GM18507 (cell line): ENCODE measurements at regions not wholly inside any gene's neighbourhood (a gene's known extent, or its start where the extent isn't known, plus 50 kb on each side); places are given as distances from the start of the nearest gene placed in this dataset.
"Not testable (repeated sequence)": the region's sequence is repeated elsewhere in the genome, so short reads cannot be mapped to it uniquely, and the experiment has no call there.

Experiments used
- DNase-seq: peaks from one replicate; pipeline ENCODE4 v3.0.0; 2011; ENCODE audit warnings: low read depth; ENCODE audit not compliant: insufficient read length; ENCODE audit errors: extremely low spot score
- FAIRE-seq: peaks from 2 replicates; lab custom pipeline; 2011; peaks lifted over from hg19 to GRCh38; lab: Jason Lieb, UNC

GRCh38 chr6:12624142-12624837, 92.3 kb upstream of the PHACTR1 start:
- FAIRE-seq = no peak
- no peak for DNase-seq

DNA sequence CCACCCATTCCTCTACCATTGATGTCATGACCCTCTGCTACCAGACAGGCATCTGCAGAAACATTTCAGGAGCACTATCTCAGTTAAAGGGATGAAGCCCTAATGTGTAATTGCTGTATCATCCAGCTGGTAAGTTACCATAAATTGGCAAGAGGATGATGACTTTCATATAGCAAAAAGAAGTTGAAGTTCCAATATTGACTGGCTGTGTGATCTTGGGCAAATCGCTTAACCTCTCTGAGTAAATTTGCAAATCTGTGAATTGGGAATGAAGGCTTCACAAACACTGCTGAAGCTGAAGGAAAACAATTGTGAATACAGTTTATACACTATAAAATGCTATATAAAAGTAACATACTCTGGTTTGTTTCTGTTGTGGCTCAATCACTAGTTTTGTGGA, 89.5 kb upstream of the PHACTR1 start:
- FAIRE-seq = no peak

GRCh38 chr6:12628327-12628726, 88.2 kb upstream of the PHACTR1 start:
- FAIRE-seq (no peak), DNase-seq (no peak)

More for the DNA sequence above, 89.5 kb upstream of the PHACTR1 start:
- no peak for DNase-seq

GRCh38 chr6:12633746-12634145, 82.8 kb upstream of the PHACTR1 start:
- FAIRE-seq = not testable (repeated sequence)

DNA sequence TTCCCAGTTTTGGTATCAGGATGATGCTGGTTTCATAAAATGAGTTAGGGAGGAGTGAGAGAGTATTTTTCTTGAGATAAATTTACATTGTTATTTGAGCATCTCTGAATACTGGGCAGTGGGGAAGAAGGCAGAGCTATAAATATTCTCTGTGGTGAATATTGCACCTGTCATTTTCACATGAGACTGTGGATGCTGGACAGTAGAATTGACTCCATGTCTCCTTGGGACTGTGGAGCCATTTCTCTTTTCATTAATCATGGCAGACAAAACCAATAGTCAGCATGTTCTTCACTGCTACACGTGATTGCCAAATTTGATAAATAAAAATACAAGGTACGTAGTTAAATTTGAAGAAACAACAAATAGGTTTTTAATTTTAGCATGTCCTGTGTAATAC, 81.2 kb upstream of the PHACTR1 start:
- FAIRE-seq = no peak
- no peak for DNase-seq

More at GRCh38 chr6:12633746-12634145, 82.8 kb upstream of the PHACTR1 start:
- not testable (repeated sequence) for DNase-seq

- DNase-seq = no peak
- FAIRE-seq = no peak
Measured at GRCh38 chr6:12635813-12636212, 80.8 kb upstream of the PHACTR1 start.

DNA sequence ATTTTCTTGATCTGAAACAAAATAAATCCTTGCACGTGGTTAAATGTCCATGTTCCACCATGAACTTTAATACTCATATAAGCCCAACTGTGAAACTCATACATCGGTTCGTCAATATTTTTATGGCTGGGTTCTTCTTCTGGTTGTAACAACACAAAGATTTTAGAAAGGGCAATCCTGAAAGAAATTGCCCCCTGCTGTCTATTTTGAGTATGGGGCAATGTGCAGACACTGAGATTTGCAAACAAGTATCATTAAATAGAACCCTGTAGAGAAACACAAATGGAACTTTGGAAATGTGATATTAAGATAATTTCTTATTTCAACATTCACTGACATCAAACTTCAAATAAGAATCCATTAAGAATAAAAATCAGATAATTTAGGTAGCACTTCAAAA, 80.2 kb upstream of the PHACTR1 start:
- no peak for FAIRE-seq
- no peak for DNase-seq

GRCh38 chr6:12637960-12638641, 78.5 kb upstream of the PHACTR1 start:
- DNase-seq (peak; percentile 3), FAIRE-seq (peak; percentile 79)

DNA sequence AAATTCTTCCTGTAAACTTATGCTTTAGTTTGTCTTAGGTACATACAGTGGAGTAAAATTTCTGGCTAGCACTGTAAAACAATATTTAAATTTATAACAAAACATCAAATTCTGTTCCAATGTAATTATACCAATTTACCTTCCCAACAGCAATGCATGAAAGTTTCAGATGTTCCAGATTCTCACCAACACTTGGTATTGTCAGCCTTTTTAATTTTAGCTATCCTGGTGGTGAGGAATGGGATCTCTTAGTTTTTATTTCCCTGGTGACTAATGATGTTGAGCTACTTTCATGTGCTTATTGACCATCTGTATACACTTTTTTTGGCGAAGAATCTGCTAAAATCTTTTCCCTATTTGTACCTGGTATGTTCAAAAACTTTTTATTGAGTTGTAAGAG, 76.1 kb upstream of the PHACTR1 start:
- DNase-seq (no peak), FAIRE-seq (no peak)

- DNase-seq, FAIRE-seq: not testable (repeated sequence)
Measured at GRCh38 chr6:12641785-12642184, 74.8 kb upstream of the PHACTR1 start.

- DNase-seq = no peak
- FAIRE-seq = no peak
Measured at GRCh38 chr6:12645941-12646340, 70.6 kb upstream of the PHACTR1 start.

DNA sequence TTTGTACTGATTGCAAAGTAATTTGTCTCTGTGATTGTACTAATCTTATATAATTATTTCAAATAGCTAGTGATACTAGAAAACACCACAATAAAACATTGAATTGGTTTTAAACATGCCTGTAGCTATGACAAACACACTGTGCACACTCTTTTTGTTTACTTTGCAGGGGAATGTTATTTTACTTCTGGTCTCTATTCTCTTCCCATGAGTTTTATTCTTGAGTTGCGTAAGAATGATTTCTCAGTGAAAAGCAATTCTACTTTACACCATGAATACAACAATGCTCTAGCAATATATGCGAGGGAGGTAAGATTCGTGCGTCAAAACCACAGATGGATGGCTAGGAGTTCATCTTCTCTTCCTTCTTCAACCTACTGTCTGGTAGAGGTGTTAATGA, 68.4 kb upstream of the PHACTR1 start:
- no peak for DNase-seq
- no peak for FAIRE-seq

GRCh38 chr6:12649325-12649724, 67.2 kb upstream of the PHACTR1 start:
- no peak for DNase-seq
- FAIRE-seq = peak; percentile 26

GRCh38 chr6:12653486-12653885, 63.1 kb upstream of the PHACTR1 start:
- FAIRE-seq (no peak), DNase-seq (no peak)

DNA sequence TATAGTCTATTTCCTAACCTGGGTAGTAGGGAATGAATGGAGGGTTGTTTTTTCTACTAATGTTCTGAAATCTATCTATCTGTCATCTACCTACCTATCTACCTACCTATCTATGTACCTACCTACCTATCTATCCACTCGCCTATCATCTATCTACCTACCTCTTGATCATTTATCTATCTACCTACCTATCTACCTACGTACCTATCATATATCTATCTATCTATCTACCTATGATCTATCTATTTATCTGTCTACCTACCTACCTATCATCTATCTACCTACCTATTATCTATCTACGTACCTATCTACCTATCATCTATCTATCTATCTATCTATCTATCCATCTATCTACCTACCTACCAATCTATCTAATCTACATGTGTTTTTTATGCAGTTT, 62.5 kb upstream of the PHACTR1 start:
- FAIRE-seq (no peak), DNase-seq (no peak)

DNA sequence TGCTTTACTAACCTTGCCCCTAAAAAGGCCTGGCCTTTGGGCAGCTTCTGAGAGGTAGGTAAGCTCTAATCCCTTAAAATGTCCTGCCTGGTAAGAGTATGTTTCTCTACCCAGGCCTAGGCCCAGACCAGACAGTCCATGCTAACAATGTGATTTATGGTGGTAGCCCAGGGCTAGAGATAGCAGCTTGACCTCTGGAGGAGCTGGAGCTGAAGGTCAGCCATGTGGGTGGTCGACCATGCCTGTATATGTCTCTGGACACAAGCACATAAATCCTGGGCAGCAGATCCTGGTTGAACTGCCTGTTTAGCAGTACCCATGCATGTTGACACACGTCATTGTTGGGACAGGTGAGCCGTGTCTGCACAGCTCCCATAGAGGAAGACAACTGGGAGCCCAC, 62.1 kb upstream of the PHACTR1 start:
- FAIRE-seq (no peak), DNase-seq (no peak)

DNA sequence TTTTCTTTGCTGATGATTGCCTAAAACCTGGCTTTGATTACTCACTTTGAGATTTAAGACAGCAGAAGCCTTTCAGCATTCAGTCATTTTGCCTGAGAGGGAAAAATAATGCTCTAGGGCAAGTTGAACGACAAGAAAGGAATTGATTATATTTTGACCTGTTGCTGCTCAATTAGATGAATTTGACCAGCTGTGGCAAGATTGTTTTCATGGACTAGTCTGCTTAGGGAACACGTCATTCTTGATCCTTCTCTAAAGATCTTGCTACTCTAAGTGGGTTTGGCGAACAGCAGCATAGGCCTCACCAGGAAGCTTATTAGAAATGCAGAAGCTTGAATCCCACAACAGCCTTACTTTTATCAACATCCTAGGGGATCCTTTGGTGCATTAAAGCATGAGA, 59.7 kb upstream of the PHACTR1 start:
- DNase-seq = no peak
- no peak for FAIRE-seq

DNA sequence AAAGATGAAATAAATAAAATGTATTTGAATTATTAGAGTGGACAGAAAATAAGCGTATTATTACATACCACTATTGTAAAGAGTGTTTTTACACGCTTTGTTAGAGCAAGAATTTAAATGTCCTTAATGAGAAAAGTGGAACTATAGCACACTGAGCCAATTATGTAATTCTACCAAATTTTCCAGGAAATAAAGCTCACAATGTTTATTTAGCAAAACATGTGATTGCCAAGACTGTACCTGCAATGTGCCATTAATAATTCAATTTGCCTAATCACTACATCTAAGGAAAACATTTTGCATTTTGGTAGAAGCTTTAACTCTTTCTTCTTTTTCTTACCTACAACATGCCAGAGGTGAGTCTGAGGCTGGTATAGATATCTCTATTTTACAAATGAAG, 58.7 kb upstream of the PHACTR1 start:
- DNase-seq (no peak), FAIRE-seq (no peak)

DNA sequence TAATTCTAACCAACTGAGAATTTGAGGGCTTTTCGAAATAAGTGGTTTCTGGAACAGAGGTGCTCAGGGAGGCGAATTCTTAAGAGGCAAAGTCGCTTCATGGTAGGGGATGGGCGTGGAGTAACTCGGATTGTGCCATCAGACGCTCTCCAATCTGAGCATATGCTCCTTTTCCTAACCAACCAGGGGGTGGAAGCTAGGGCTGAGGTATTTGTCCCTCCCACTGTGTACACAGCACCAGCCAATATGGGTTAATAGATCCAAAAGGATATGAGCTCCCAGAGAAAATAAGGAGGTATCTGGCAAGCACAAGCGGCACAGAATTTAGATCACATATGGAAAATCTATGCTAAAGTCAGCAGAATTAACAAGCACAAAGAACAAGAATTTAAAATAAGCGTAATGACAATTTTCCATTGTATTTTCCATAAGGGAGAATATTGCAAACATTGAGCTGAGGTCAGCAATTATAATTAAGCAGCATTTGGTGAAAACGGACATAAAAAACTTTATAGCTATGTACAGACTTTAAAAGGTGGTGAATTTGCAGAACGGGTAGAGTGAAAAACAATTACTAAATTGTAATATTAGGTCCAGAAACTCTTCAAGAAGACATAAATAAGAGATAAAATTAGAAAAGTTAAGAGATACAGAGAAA, 55.0 kb upstream of the PHACTR1 start:
- DNase-seq (no peak), FAIRE-seq (no peak)
